ENCODE measurements at regions not wholly inside any gene's neighbourhood (a gene's known extent, or its start where the extent isn't known, plus 50 kb on each side); places are given as distances from the start of the nearest gene placed in this dataset.

DNA sequence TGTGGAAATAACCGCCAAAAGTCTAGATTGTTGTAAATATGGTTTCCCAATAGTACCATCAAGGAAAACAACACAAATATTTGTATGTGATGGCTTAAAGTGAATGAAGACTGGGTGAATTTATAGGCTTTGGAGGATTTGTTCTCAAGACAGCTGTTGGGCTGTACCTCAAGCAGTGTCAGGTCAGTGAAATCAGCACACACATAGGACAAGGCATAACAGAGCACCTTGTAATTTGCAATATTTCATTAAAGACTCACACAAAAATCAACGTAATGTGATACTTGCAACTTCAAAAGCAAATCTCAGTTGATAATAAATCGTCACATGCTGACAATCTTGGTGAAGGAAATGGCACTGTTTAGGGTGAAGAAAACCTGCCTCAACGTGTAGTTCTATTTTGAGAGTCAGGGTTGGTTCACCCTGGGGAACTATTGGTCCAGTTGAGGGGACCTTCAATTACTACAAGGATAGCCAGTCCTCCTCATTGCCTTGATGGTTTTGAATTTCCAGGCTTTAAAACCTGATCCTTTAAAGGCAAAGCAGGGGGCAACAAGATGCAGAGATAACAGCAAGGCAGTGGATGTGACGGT lies 126.8 kb upstream of the ST6GAL2 start:
- Histone ChIP-seq H3K9me1 (ENCODE audit: control insufficient read depth, insufficient read depth, low read length) (no peaks in the 10 kb centered on the region), H3K36me3 (ENCODE audit: control insufficient read depth, insufficient read depth, low read length) (no peaks in the 10 kb centered on the region), H3K4me3 (no peak overlapping the region), H2AFZ (ENCODE audit: low read depth, low read length) (no peak overlapping the region), H3K9me3 (replicated peaks; ENCODE audit: control insufficient read depth, insufficient read depth, low read depth, low read length) (no peaks in the 10 kb centered on the region), H3K4me2 (ENCODE audit: insufficient read depth, low read length) (no peak overlapping the region), H3K27ac (ENCODE audit: extremely low read depth, low read depth, low read length) (no peak overlapping the region), H3K79me2 (ENCODE audit: control insufficient read depth, insufficient read depth, low read length) (no peaks in the 10 kb centered on the region), H3K9ac (ENCODE audit: insufficient read depth in 1 of 2, low read depth in 2 of 2, low read length in 2 of 2) (no peak overlapping the region), H4K20me1 (replicated peaks; ENCODE audit: control insufficient read depth, insufficient read depth, low read length) (no peaks in the 10 kb centered on the region), H3K27me3 (ENCODE audit: control insufficient read depth in 2 of 2, insufficient read depth in 2 of 2, low read length in 2 of 2) (no peaks in the 10 kb centered on the region), H3K4me1 (replicated peaks in 1 of 2; ENCODE audit: control insufficient read depth in 2 of 2, insufficient read depth in 2 of 2, low read length in 2 of 2) (no peaks in the 10 kb centered on the region)
- FAIRE-seq (no peak), ATAC-seq (no peak), DNase-seq (ENCODE audit: extremely low read depth in 1 of 4, low spot score in 3 of 4) (no peak)
- ChIA-PET CTCF (ENCODE audit: low intra/inter-chr PET ratio) (no interaction called here), POLR2A (no interaction called here)
- intact Hi-C loops (cut with micrococcal nuclease) (no loop called here), in situ Hi-C loops (cut with MboI) (no loop called here)
- BruUV-seq (replicated peaks), result no TSS peak
- TF ChIP-seq ZNF444 (CRISPR knock-in tag; IDR thresholded peaks at IDR 0.05), result no peak
- TF ChIP-seq PML (IDR thresholded peaks at IDR 0.05; ENCODE audit: low read length), result no peak
- TF ChIP-seq RCOR1 (IDR thresholded peaks at IDR 0.05; ENCODE audit: borderline replicate concordance in 1 of 2, low read depth in 2 of 2, low read length in 2 of 2), result no peak
- TF ChIP-seq STAT5B (CRISPR knock-in tag; IDR thresholded peaks at IDR 0.05), result no peak
- TF ChIP-seq ZNF134 (CRISPR knock-in tag; conservative IDR thresholded peaks at IDR 0.05), result no peak
- TF ChIP-seq ZNF277 (CRISPR knock-in tag; IDR thresholded peaks at IDR 0.05; ENCODE audit: borderline replicate concordance), result no peak
- no peak for TF ChIP-seq SNRNP70 (optimal IDR thresholded peaks at IDR 0.05; ENCODE audit: low read depth, low read length)
- no peak for TF ChIP-seq GATAD2A (IDR thresholded peaks at IDR 0.05)
- TF ChIP-seq NUFIP1 (IDR thresholded peaks at IDR 0.05; ENCODE audit: partially characterized antibody), result no peak
- TF ChIP-seq BCL6 (CRISPR knock-in tag; IDR thresholded peaks at IDR 0.05), result no peak
- TF ChIP-seq NCOA1 (IDR thresholded peaks at IDR 0.05; ENCODE audit: low read depth), result no peak
- WGBS (ENCODE audit: insufficient coverage, low coverage, missing lambda C conversion rate), result 1% methylated on average over 5 of the region's 5 CpGs

Data from K562 (cell line).